ENCODE measurements at regions not wholly inside any gene's neighbourhood (a gene's known extent, or its start where the extent isn't known, plus 50 kb on each side); places are given as distances from the start of the nearest gene placed in this dataset.

DNA sequence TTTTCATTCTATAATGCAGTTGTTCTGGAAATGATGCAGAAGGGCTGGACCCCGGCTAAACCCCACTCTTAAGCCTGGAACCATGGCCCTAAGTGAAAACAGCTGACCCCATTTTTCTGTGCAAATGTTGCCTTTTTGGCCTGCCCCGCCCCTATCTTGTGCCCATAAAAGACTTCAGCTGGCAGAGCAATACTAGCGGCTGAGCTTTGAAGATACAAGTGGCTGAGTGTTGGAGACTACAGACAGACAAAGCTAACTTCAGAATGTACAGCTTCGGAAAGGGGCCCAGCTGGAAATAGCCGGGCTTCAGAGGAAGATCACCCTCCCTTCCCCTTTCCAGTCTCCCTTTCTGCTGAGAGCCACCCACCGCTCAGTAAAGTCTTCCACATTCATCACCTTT lies 258.6 kb upstream of the SPTLC3 start:
- TF ChIP-seq, protein P1, sequence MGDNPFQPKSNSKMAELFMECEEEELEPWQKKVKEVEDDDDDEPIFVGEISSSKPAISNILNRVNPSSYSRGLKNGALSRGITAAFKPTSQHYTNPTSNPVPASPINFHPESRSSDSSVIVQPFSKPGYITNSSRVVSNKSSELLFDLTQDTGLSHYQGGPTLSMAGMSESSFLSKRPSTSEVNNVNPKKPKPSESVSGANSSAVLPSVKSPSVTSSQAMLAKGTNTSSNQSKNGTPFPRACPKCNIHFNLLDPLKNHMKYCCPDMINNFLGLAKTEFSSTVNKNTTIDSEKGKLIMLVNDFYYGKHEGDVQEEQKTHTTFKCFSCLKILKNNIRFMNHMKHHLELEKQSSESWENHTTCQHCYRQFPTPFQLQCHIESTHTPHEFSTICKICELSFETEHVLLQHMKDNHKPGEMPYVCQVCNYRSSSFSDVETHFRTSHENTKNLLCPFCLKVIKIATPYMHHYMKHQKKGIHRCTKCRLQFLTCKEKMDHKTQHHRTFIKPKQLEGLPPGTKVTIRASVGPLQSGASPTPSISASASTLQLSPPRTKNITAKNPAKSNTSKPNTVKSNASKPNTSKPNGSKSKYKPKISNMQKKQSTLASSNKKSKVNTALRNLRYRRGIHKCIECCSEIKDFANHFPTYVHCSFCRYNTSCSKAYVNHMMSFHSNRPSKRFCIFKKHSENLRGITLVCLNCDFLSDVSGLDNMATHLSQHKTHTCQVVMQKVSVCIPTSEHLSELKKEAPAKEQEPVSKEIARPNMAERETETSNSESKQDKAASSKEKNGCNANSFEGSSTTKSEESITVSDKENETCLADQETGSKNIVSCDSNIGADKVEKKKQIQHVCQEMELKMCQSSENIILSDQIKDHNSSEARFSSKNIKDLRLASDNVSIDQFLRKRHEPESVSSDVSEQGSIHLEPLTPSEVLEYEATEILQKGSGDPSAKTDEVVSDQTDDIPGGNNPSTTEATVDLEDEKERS (tag by site-specific recombination; IDR thresholded peaks at IDR 0.05), result no peak
- TF ChIP-seq, protein P2, sequence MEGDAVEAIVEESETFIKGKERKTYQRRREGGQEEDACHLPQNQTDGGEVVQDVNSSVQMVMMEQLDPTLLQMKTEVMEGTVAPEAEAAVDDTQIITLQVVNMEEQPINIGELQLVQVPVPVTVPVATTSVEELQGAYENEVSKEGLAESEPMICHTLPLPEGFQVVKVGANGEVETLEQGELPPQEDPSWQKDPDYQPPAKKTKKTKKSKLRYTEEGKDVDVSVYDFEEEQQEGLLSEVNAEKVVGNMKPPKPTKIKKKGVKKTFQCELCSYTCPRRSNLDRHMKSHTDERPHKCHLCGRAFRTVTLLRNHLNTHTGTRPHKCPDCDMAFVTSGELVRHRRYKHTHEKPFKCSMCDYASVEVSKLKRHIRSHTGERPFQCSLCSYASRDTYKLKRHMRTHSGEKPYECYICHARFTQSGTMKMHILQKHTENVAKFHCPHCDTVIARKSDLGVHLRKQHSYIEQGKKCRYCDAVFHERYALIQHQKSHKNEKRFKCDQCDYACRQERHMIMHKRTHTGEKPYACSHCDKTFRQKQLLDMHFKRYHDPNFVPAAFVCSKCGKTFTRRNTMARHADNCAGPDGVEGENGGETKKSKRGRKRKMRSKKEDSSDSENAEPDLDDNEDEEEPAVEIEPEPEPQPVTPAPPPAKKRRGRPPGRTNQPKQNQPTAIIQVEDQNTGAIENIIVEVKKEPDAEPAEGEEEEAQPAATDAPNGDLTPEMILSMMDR (tag by site-specific recombination; IDR thresholded peaks at IDR 0.05), result no peak
- TF ChIP-seq, protein P3, sequence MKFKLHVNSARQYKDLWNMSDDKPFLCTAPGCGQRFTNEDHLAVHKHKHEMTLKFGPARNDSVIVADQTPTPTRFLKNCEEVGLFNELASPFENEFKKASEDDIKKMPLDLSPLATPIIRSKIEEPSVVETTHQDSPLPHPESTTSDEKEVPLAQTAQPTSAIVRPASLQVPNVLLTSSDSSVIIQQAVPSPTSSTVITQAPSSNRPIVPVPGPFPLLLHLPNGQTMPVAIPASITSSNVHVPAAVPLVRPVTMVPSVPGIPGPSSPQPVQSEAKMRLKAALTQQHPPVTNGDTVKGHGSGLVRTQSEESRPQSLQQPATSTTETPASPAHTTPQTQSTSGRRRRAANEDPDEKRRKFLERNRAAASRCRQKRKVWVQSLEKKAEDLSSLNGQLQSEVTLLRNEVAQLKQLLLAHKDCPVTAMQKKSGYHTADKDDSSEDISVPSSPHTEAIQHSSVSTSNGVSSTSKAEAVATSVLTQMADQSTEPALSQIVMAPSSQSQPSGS (tag by site-specific recombination; IDR thresholded peaks at IDR 0.05; ENCODE audit: low read depth), result no peak
- TF ChIP-seq ZBTB21 (tag by site-specific recombination; IDR thresholded peaks at IDR 0.05), result no peak
